CD14-positive monocyte (primary cell): ENCODE measurements at regions not wholly inside any gene's neighbourhood (a gene's known extent, or its start where the extent isn't known, plus 50 kb on each side); places are given as distances from the start of the nearest gene placed in this dataset.

Experiments used
- DNase-seq, 3 donors: peaks; one replicate each; pipeline ENCODE4 v3.0.0-alpha.2; 2011 to 2022
- H2AFZ ChIP-seq: 2 replicates; pipeline ENCODE4 v1.6.0; 2012; ENCODE audit warnings: mild to moderate bottlenecking, low read depth, low read length, inconsistent platforms; ENCODE audit not compliant: insufficient read depth, poor library complexity, severe bottlenecking
- H3K27ac ChIP-seq, 2 donors: 1 replicate in 1 of 2; 2 replicates in 1 of 2; pipeline ENCODE4 v1.5.1; 2012 to 2013; ENCODE audit warnings: low read length in 2 of 2, control low read depth in 1 of 2, inconsistent platforms in 1 of 2, low read depth in 1 of 2, mild to moderate bottlenecking in 1 of 2
- H3K27me3 ChIP-seq, 2 donors: one replicate each; pipeline versions ENCODE4 v1.6.0 to v1.6.1; 2011 to 2013; ENCODE audit warnings: low read length in 2 of 2; ENCODE audit not compliant: control insufficient read depth in 2 of 2, insufficient read depth in 2 of 2
- H3K36me3 ChIP-seq, 2 donors: replicated peaks in 1 of 2; 1 replicate in 1 of 2; 2 replicates in 1 of 2; pipeline versions ENCODE4 v1.5.1 to v1.6.1; 2012 to 2013; ENCODE audit warnings: low read length in 2 of 2, control low read depth in 1 of 2, inconsistent platforms in 1 of 2, mild to moderate bottlenecking in 1 of 2; ENCODE audit not compliant: insufficient read depth in 2 of 2, control insufficient read depth in 1 of 2
- H3K4me1 ChIP-seq, 2 donors: 1 replicate in 1 of 2; 2 replicates in 1 of 2; pipeline versions ENCODE4 v1.5.1 to v1.6.1; 2012 to 2013; ENCODE audit warnings: low read length in 2 of 2, control low read depth in 1 of 2, inconsistent platforms in 1 of 2, mild to moderate bottlenecking in 1 of 2, moderate library complexity in 1 of 2; ENCODE audit not compliant: insufficient read depth in 2 of 2, control insufficient read depth in 1 of 2
- H3K4me2 ChIP-seq: replicated peaks from 2 replicates; pipeline ENCODE3; 2012; ENCODE audit warnings: low read length, moderate library complexity, mild to moderate bottlenecking; ENCODE audit not compliant: poor library complexity, severe bottlenecking; ENCODE audit errors: extremely low read depth
- H3K4me3 ChIP-seq, 3 experiments: fragments of 200-600 bp in 1 of 3; sonication (generic) in 1 of 3; replicated peaks in 1 of 3; 1 replicate in 2 of 3; 2 replicates in 1 of 3; pipeline ENCODE4 v1.5.1; 2011 to 2013; ENCODE audit warnings: low read length in 3 of 3, mild to moderate bottlenecking in 3 of 3, control low read depth in 2 of 3, low read depth in 2 of 3, inconsistent platforms in 1 of 3, moderate library complexity in 1 of 3
- H3K79me2 ChIP-seq: 2 replicates; pipeline ENCODE4 v1.6.0; 2012; ENCODE audit warnings: mild to moderate bottlenecking, control low read depth, inconsistent platforms, low read length, moderate library complexity; ENCODE audit not compliant: insufficient read depth
- H3K9ac ChIP-seq: 2 replicates; pipeline ENCODE4 v1.6.0; 2017; ENCODE audit warnings: low read length, mild to moderate bottlenecking; ENCODE audit not compliant: insufficient read depth, poor library complexity, severe bottlenecking
- H3K9me3 ChIP-seq, 2 donors: replicated peaks in 1 of 2; 1 replicate in 1 of 2; 2 replicates in 1 of 2; pipeline versions ENCODE4 v1.5.1 to v1.6.1; 2012 to 2013; ENCODE audit warnings: low read length in 2 of 2, control low read depth in 1 of 2; ENCODE audit not compliant: control insufficient read depth in 1 of 2, insufficient read depth in 1 of 2
- H4K20me1 ChIP-seq: 2 replicates; pipeline ENCODE4 v1.6.0; 2012; ENCODE audit warnings: mild to moderate bottlenecking, low read length, control low read depth, moderate library complexity; ENCODE audit not compliant: insufficient read depth
- H3K27ac Mint-ChIP-seq, 7 donors: one replicate each; pipeline ENCODE4 v1.8.0; 2020; ENCODE audit warnings: mild to moderate bottlenecking in 7 of 7, mixed read lengths in 7 of 7, moderate library complexity in 6 of 7, inconsistent platforms in 2 of 7
- H3K27me3 Mint-ChIP-seq, 3 donors: one replicate each; pipeline ENCODE4 v1.8.0; 2021 to 2022; ENCODE audit warnings: low read depth in 3 of 3, mild to moderate bottlenecking in 3 of 3, mixed read lengths in 3 of 3, moderate library complexity in 3 of 3, inconsistent platforms in 1 of 3
- H3K36me3 Mint-ChIP-seq, 2 donors: one replicate each; pipeline ENCODE4 v1.8.0; 2020; ENCODE audit warnings: mixed read lengths in 2 of 2, inconsistent platforms in 1 of 2, mild to moderate bottlenecking in 1 of 2
- H3K4me1 Mint-ChIP-seq: one replicate; pipeline ENCODE4 v1.8.0; 2020; ENCODE audit warnings: mild to moderate bottlenecking, mixed read lengths
- H3K4me3 Mint-ChIP-seq, 2 donors: one replicate each; pipeline ENCODE4 v1.8.0; 2020; ENCODE audit warnings: mild to moderate bottlenecking in 2 of 2, mixed read lengths in 2 of 2, moderate library complexity in 1 of 2
- H3K9me3 Mint-ChIP-seq, 7 donors: one replicate each; pipeline ENCODE4 v1.8.0; 2020 to 2022; ENCODE audit warnings: mixed read lengths in 7 of 7, mild to moderate bottlenecking in 6 of 7, moderate library complexity in 6 of 7, inconsistent platforms in 2 of 7
- CTCF ChIP-seq: fragments of 200-600 bp; IDR thresholded peaks from one replicate; pipeline ENCODE4 v1.8.0; 2022; ENCODE audit warnings: antibody characterized with exemption, mild to moderate bottlenecking
- WGBS: methylation state at CpG from one replicate; pipeline ENCODE4 v1.1.5; 2013; ENCODE audit warnings: missing lambda C conversion rate; ENCODE audit not compliant: insufficient coverage; 5-methylcytosine and 5-hydroxymethylcytosine counted together
- intact Hi-C, 2 donors: fragments of 100-400 bp; cut with micrococcal nuclease; formaldehyde crosslinking; loops; one replicate each; pipeline versions ENCODE4 v1.15.0 to v1.15.1; 2023

GRCh38 chr3:22012471-22012870 lies 261.5 kb upstream of the ZNF385D start:
- Histone ChIP-seq H3K4me3 (no peak overlapping the region), H3K79me2 (no peaks in the 10 kb centered on the region), H3K36me3 (no peaks in the 10 kb centered on the region), H3K27ac (no peak overlapping the region), H3K4me1 (no peaks in the 10 kb centered on the region), H2AFZ (no peak overlapping the region), H3K9ac (no peak overlapping the region), H4K20me1 (no peaks in the 10 kb centered on the region), H3K27me3 (no peaks in the 10 kb centered on the region), H3K9me3 (peaks cover 6 to 7% of the 10 kb centered on the region in 2 donors), H3K4me2 (no peak overlapping the region)
- intact Hi-C loops = no loop called here
- Mint-ChIP-seq H3K27ac (no peak overlapping the region), H3K4me1 (no peaks in the 10 kb centered on the region), H3K9me3 (peaks cover 0 to 8% (median 3%) of the 10 kb centered on the region in 7 donors), H3K4me3 (no peak overlapping the region), H3K36me3 (no peaks in the 10 kb centered on the region), H3K27me3 (no peaks in the 10 kb centered on the region)
- TF ChIP-seq CTCF = no peak
- no peak for DNase-seq

GRCh38 chr3:22013641-22014040 lies 262.6 kb upstream of the ZNF385D start:
- Mint-ChIP-seq H3K9me3 (peaks cover 0 to 5% (median 3%) of the 10 kb centered on the region in 7 donors), H3K27ac (no peak overlapping the region), H3K27me3 (no peaks in the 10 kb centered on the region), H3K4me3 (no peak overlapping the region), H3K36me3 (no peaks in the 10 kb centered on the region), H3K4me1 (no peaks in the 10 kb centered on the region)
- no peaks in the 10 kb centered on the region for H3K79me2 ChIP-seq
- H3K4me3 ChIP-seq = no peak overlapping the region
- no peaks in the 10 kb centered on the region for H3K36me3 ChIP-seq
- no peak overlapping the region for H3K27ac ChIP-seq
- DNase-seq = no peak
- WGBS = 100% methylated on average over 1 of the region's 1 CpG
- H3K4me2 ChIP-seq = no peak overlapping the region
- H4K20me1 ChIP-seq = no peaks in the 10 kb centered on the region
- no peaks in the 10 kb centered on the region for H3K4me1 ChIP-seq
- H3K9me3 ChIP-seq = peaks cover 2 to 3% of the 10 kb centered on the region in 2 donors
- H2AFZ ChIP-seq = no peak overlapping the region
- no peaks in the 10 kb centered on the region for H3K27me3 ChIP-seq
- H3K9ac ChIP-seq = no peak overlapping the region
- no peak for TF ChIP-seq CTCF
- intact Hi-C loops = no loop called here
